GM12878 (cell line): ENCODE measurements at regions not wholly inside any gene's neighbourhood (a gene's known extent, or its start where the extent isn't known, plus 50 kb on each side); places are given as distances from the start of the nearest gene placed in this dataset.

ENCODE experiments used
- ATAC-seq: fragments of 200-7000 bp; cut with Tn5 transposase; 3 replicates; pipeline ENCODE4 v1.9.1; 2020; ENCODE audit warnings: mild to moderate bottlenecking, moderate library complexity
- BruUV-seq: library from RNA; stranded (reverse); fragments of 400-500 nt; replicated peaks from 2 replicates; lab custom pipeline; 2021; lab: Mats Ljungman, UMichigan
- CTCF ChIA-PET: fragments of 300-600 bp; sonication (Branson Sonifier 250); formaldehyde crosslinking; extraction: SDS; loops from one replicate; lab custom pipeline; 2021; ENCODE audit warnings: inconsistent platforms; lab: Yijun Ruan, JAX
- POLR2A ChIA-PET: fragments of 350-600 bp; formaldehyde crosslinking; extraction: SDS; loops from one replicate; lab custom pipeline; 2021; ENCODE audit warnings: inconsistent platforms; lab: Charles Lee
- RAD21 ChIA-PET: fragments of 300-600 bp; sonication (Branson Sonifier 250); formaldehyde crosslinking; loops from one replicate; lab custom pipeline; 2023; ENCODE audit warnings: antibody characterized with exemption; ENCODE audit not compliant: unreplicated experiment; lab: Charles Lee
- SMC1A ChIA-PET: fragments of 300-600 bp; sonication (Branson Sonifier 250); formaldehyde crosslinking; loops from one replicate; lab custom pipeline; 2023; ENCODE audit not compliant: unreplicated experiment, uncharacterized antibody; lab: Charles Lee
- DNase-seq: peaks from one replicate; pipeline ENCODE4 v3.0.0-alpha.2; 2011; ENCODE audit warnings: low read depth, low spot score
- FAIRE-seq: peaks from 3 replicates; lab custom pipeline; 2011; peaks lifted over from hg19 to GRCh38; lab: Jason Lieb, UNC
- H2AFZ ChIP-seq: 2 replicates; pipeline ENCODE4 v1.6.0; 2011; ENCODE audit warnings: low read depth, low read length, control low read depth; ENCODE audit not compliant: control insufficient read depth
- H3K27ac ChIP-seq: 2 replicates; pipeline ENCODE4 v1.5.1; 2011; ENCODE audit warnings: control low read depth; ENCODE audit not compliant: control insufficient read depth, insufficient read depth
- H3K27me3 ChIP-seq, 2 experiments: replicated peaks in 1 of 2; 2 replicates each; pipeline versions ENCODE4 v1.6.0 to v1.6.1; 2011; ENCODE audit warnings: low read length in 1 of 2; ENCODE audit not compliant: control insufficient read depth in 2 of 2, insufficient read depth in 2 of 2
- H3K36me3 ChIP-seq, 2 experiments: 2 replicates each; pipeline ENCODE4 v1.5.1; 2011; ENCODE audit warnings: low read length in 1 of 2; ENCODE audit not compliant: control insufficient read depth in 2 of 2, insufficient read depth in 2 of 2
- H3K4me1 ChIP-seq: 2 replicates; pipeline ENCODE4 v1.6.1; 2011; ENCODE audit warnings: mild to moderate bottlenecking, low read length, moderate library complexity, mixed read lengths; ENCODE audit not compliant: control insufficient read depth, insufficient read depth
- H3K4me2 ChIP-seq: 2 replicates; pipeline ENCODE4 v1.6.0; 2011; ENCODE audit warnings: control low read depth; ENCODE audit not compliant: control insufficient read depth, insufficient read depth
- H3K4me3 ChIP-seq: fragments of 200-600 bp; sonication (generic); 2 replicates; pipeline ENCODE4 v1.5.1; 2016
- H3K79me2 ChIP-seq: 2 replicates; pipeline ENCODE4 v1.6.0; 2011; ENCODE audit warnings: low read length; ENCODE audit not compliant: control insufficient read depth, insufficient read depth
- H3K9ac ChIP-seq: 2 replicates; pipeline ENCODE4 v1.8.0; 2011; ENCODE audit warnings: low read length, control low read depth, mixed read lengths; ENCODE audit not compliant: control insufficient read depth, insufficient read depth
- H3K9me3 ChIP-seq: replicated peaks from 3 replicates; pipeline ENCODE4 v1.5.1; 2011; ENCODE audit warnings: mild to moderate bottlenecking, low read length; ENCODE audit not compliant: control insufficient read depth, insufficient read depth
- H4K20me1 ChIP-seq: 2 replicates; pipeline ENCODE4 v1.6.0; 2011; ENCODE audit not compliant: control insufficient read depth, insufficient read depth
- DPF2 ChIP-seq: fragments of 450-650 bp; IDR thresholded peaks from 2 replicates; pipeline ENCODE4 v1.6.1; 2017; ENCODE audit warnings: mild to moderate bottlenecking
- GABPA ChIP-seq: IDR thresholded peaks from 2 replicates; pipeline ENCODE4 v1.6.1; 2014; ENCODE audit warnings: antibody characterized with exemption, low read depth, mild to moderate bottlenecking, inconsistent platforms
- IRF3 ChIP-seq: fragments of 450-650 bp; IDR thresholded peaks from 2 replicates; pipeline ENCODE4 v1.6.1; 2014; ENCODE audit warnings: mild to moderate bottlenecking
- KDM1A ChIP-seq: fragments of 200-600 bp; sonication (generic); IDR thresholded peaks from 2 replicates; pipeline ENCODE4 v1.6.1; 2016; ENCODE audit warnings: borderline replicate concordance
- ZNF274 ChIP-seq: IDR thresholded peaks from one replicate; pipeline ENCODE4 v1.8.0; 2011; ENCODE audit not compliant: insufficient read length, insufficient read depth
- WGBS: methylation state at CpG from one replicate; pipeline ENCODE4 v1.1.6; 2016; ENCODE audit warnings: low lambda C conversion rate; ENCODE audit not compliant: insufficient replicate concordance, insufficient coverage; ENCODE audit errors: missing lambda C conversion rate; 5-methylcytosine and 5-hydroxymethylcytosine counted together
- in situ Hi-C: fragments of 300-500 bp; cut with MboI; formaldehyde crosslinking; loops from 9 replicates; pipeline ENCODE4 v1.14.3; 2018; ENCODE audit warnings: mixed read lengths
- intact Hi-C: fragments of 100-400 bp; cut with micrococcal nuclease; formaldehyde crosslinking; loops from one replicate; pipeline ENCODE4 v1.14.2; 2022; ENCODE audit not compliant: unreplicated experiment
- TF ChIP-seq, protein P1 (sequence below): IDR thresholded peaks from 2 replicates; pipeline ENCODE4 v1.6.1; 2011; ENCODE audit warnings: borderline replicate concordance, low read depth, mild to moderate bottlenecking, moderate library complexity, low read length; ENCODE audit not compliant: insufficient read depth, poor library complexity, severe bottlenecking

DNA sequence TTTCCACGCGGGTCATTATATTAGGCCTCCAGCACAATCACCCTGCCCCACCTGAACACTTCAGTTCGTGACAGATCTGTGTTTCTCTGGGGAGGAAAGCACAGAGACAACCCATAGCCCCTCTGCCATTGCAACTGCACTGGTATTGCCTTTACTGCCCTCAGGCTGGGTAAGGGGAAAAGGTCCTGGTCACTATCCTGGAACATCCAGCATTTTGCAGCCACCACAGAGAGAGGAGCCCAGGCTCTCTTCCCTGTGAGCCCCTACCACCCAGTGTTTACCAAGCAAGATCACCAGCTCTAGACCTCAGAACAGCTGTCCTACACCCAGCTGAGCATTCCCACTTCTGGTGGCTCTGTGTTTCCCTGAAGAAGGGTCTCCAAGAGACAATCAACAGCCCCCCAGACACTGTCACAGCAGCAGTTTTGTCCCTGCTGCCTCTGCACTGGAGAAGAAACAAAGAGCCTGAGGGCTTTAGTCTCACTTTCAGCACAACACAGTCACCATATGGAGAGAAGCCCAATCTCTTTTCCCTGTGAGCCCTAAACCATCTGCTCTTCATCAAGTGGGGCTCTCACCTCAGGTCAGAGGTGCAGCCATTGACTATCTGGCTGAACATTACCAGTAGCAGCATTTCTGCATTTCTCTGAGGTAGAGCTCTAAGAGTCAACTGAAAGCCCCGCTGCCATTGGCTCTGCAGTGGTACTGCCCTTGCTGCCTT, 655.2 kb upstream of the FAM174A start:
- TF ChIP-seq ZNF274: no peak
- no peak for TF ChIP-seq DPF2
- no peak for TF ChIP-seq KDM1A
- no peak for TF ChIP-seq GABPA
- no peak for TF ChIP-seq IRF3
- TF ChIP-seq, protein P1, sequence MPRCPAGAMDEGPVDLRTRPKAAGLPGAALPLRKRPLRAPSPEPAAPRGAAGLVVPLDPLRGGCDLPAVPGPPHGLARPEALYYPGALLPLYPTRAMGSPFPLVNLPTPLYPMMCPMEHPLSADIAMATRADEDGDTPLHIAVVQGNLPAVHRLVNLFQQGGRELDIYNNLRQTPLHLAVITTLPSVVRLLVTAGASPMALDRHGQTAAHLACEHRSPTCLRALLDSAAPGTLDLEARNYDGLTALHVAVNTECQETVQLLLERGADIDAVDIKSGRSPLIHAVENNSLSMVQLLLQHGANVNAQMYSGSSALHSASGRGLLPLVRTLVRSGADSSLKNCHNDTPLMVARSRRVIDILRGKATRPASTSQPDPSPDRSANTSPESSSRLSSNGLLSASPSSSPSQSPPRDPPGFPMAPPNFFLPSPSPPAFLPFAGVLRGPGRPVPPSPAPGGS: no peak
- intact Hi-C loops: no loop called here

More for the DNA sequence above, 655.2 kb upstream of the FAM174A start:
- CTCF ChIA-PET: no interaction called here
- H3K27me3 ChIP-seq: no peaks in the 10 kb centered on the region
- ATAC-seq (no peak), FAIRE-seq (no peak), DNase-seq (no peak)
- H2AFZ ChIP-seq: no peak overlapping the region
- H3K4me3 ChIP-seq: no peak overlapping the region
- BruUV-seq: no TSS peak
- SMC1A ChIA-PET: no interaction called here
- in situ Hi-C loops: no loop called here
- WGBS: 46% methylated on average over 4 of the region's 4 CpGs
- H3K4me2 ChIP-seq: no peak overlapping the region
- H3K27ac ChIP-seq: no peak overlapping the region
- H3K79me2 ChIP-seq: no peaks in the 10 kb centered on the region
- H3K9me3 ChIP-seq: no peaks in the 10 kb centered on the region
- H3K36me3 ChIP-seq: no peaks in the 10 kb centered on the region
- POLR2A ChIA-PET: no interaction called here
- RAD21 ChIA-PET: no interaction called here
- no peaks in the 10 kb centered on the region for H4K20me1 ChIP-seq
- H3K9ac ChIP-seq: no peak overlapping the region
- no peaks in the 10 kb centered on the region for H3K4me1 ChIP-seq
